ENCODE measurements at regions not wholly inside any gene's neighbourhood (a gene's known extent, or its start where the extent isn't known, plus 50 kb on each side); places are given as distances from the start of the nearest gene placed in this dataset.

DNA sequence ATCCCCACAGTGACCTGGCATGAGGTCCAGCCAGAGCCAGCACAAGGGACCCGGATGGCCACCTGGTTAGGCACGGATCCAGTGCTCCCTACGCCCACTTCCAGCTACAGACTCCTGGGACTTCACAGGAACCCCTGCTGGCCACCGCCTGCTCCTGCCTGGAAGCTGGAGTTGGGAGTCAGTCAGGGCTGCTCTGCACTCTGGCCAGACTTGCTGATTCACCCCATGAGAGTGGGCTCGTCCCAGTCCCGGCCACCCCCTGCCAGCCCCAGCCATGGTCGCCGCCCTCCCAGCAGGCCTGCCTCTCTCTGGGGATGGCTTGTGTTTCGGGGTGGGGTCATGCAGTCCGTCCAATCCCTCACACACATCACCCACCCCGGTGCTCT lies 125.8 kb downstream of the DLL1 start:
- TF ChIP-seq, protein P1, sequence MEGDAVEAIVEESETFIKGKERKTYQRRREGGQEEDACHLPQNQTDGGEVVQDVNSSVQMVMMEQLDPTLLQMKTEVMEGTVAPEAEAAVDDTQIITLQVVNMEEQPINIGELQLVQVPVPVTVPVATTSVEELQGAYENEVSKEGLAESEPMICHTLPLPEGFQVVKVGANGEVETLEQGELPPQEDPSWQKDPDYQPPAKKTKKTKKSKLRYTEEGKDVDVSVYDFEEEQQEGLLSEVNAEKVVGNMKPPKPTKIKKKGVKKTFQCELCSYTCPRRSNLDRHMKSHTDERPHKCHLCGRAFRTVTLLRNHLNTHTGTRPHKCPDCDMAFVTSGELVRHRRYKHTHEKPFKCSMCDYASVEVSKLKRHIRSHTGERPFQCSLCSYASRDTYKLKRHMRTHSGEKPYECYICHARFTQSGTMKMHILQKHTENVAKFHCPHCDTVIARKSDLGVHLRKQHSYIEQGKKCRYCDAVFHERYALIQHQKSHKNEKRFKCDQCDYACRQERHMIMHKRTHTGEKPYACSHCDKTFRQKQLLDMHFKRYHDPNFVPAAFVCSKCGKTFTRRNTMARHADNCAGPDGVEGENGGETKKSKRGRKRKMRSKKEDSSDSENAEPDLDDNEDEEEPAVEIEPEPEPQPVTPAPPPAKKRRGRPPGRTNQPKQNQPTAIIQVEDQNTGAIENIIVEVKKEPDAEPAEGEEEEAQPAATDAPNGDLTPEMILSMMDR (IDR thresholded peaks at IDR 0.05; ENCODE audit: insufficient read depth, low read depth, low read length): no peak
- no peak for TF ChIP-seq EZH2 (IDR thresholded peaks at IDR 0.05; ENCODE audit: insufficient read depth, low read length)

Data from astrocyte (in vitro differentiated cells and primary cell).